ENCODE measurements at regions not wholly inside any gene's neighbourhood (a gene's known extent, or its start where the extent isn't known, plus 50 kb on each side); places are given as distances from the start of the nearest gene placed in this dataset.

- TF ChIP-seq REST (IDR thresholded peaks at IDR 0.05; ENCODE audit: low read depth), result no peak
These were observed 231.3 kb downstream of the ENGASE start for GRCh38 chr17:79305768-79306423.

- TF ChIP-seq CEBPB (IDR thresholded peaks at IDR 0.05) (no peak), TAF1 (IDR thresholded peaks at IDR 0.05; ENCODE audit: low read depth) (no peak), REST (IDR thresholded peaks at IDR 0.05; ENCODE audit: low read depth) (no peak), RAD21 (IDR thresholded peaks at IDR 0.05; ENCODE audit: low read depth) (no peak), USF1 (IDR thresholded peaks at IDR 0.05) (no peak), FOXM1 (IDR thresholded peaks at IDR 0.05; ENCODE audit: borderline replicate concordance, low read depth) (no peak), TCF12 (IDR thresholded peaks at IDR 0.05; ENCODE audit: low read depth) (no peak), MAX (IDR thresholded peaks at IDR 0.05) (no peak), NFIC (IDR thresholded peaks at IDR 0.05) (no peak)
These were observed 230.7 kb downstream of the ENGASE start for GRCh38 chr17:79305376-79305767.

- TF ChIP-seq RAD21 (IDR thresholded peaks at IDR 0.05; ENCODE audit: low read depth), result no peak
- no peak for TF ChIP-seq TEAD4 (IDR thresholded peaks at IDR 0.05)
- TF ChIP-seq MAX (IDR thresholded peaks at IDR 0.05), result no peak
- TF ChIP-seq CEBPB (IDR thresholded peaks at IDR 0.05), result no peak
- TF ChIP-seq REST (IDR thresholded peaks at IDR 0.05; ENCODE audit: low read depth), result no peak
- TF ChIP-seq EGR1 (IDR thresholded peaks at IDR 0.05), result no peak
These were observed 230.3 kb downstream of the ENGASE start for GRCh38 chr17:79304884-79305283.

GRCh38 chr17:79303641-79304205, 229.1 kb downstream of the ENGASE start:
- TF ChIP-seq FOXM1 (IDR thresholded peaks at IDR 0.05; ENCODE audit: borderline replicate concordance, low read depth), result no peak
- TF ChIP-seq REST (IDR thresholded peaks at IDR 0.05; ENCODE audit: low read depth), result no peak
- no peak for TF ChIP-seq CREB1 (IDR thresholded peaks at IDR 0.05; ENCODE audit: low read depth)
- TF ChIP-seq EP300 (IDR thresholded peaks at IDR 0.05; ENCODE audit: borderline replicate concordance), result no peak
- no peak for TF ChIP-seq EGR1 (IDR thresholded peaks at IDR 0.05)
- no peak for TF ChIP-seq USF1 (IDR thresholded peaks at IDR 0.05)
- TF ChIP-seq ZBTB7A (IDR thresholded peaks at IDR 0.05; ENCODE audit: low read depth), result no peak
- TF ChIP-seq TAF1 (IDR thresholded peaks at IDR 0.05; ENCODE audit: low read depth), result no peak
